ENCODE measurements at regions not wholly inside any gene's neighbourhood (a gene's known extent, or its start where the extent isn't known, plus 50 kb on each side); places are given as distances from the start of the nearest gene placed in this dataset.
"Not testable (repeated sequence)": the region's sequence is repeated elsewhere in the genome, so short reads cannot be mapped to it uniquely, and the experiment has no call there.

DNA sequence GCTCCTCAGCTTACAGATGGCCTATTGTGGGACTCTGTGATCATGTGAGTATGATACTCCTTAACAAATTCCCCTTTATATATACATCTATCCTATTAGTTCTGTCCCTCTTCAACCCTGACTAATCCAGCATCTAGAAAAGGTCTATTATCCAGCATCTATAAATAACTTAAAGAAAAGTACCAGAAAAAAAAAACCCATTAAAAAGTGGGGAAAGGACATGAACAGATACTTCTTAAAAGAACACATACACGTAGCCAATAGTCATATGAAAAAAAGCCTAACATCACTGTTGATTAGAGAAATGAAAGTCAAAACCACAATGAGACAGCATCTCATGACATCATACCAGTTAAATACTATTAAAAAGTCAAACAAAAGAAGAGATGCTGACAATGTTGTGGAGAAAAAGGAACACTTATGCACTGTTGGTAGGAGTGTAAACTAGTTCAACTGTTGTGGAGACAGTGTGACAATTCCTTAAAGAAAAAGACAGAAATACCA is 549.5 kb upstream of the GRM3 start:
- no peak for DNase-seq (ENCODE audit: low spot score)
- H3K27ac ChIP-seq (ENCODE audit: low read depth in 1 of 2, low read length in 2 of 2), result no peak overlapping the region
- TF ChIP-seq, protein P1, sequence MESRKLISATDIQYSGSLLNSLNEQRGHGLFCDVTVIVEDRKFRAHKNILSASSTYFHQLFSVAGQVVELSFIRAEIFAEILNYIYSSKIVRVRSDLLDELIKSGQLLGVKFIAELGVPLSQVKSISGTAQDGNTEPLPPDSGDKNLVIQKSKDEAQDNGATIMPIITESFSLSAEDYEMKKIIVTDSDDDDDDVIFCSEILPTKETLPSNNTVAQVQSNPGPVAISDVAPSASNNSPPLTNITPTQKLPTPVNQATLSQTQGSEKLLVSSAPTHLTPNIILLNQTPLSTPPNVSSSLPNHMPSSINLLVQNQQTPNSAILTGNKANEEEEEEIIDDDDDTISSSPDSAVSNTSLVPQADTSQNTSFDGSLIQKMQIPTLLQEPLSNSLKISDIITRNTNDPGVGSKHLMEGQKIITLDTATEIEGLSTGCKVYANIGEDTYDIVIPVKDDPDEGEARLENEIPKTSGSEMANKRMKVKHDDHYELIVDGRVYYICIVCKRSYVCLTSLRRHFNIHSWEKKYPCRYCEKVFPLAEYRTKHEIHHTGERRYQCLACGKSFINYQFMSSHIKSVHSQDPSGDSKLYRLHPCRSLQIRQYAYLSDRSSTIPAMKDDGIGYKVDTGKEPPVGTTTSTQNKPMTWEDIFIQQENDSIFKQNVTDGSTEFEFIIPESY (IDR thresholded peaks at IDR 0.05), result no peak
- no peak overlapping the region for H3K9ac ChIP-seq (ENCODE audit: low read depth in 1 of 2, low read length in 2 of 2)
- peaks cover 0 to 6% (median 3%) of the 10 kb centered on the region in 4 donors for H3K9me3 ChIP-seq (ENCODE audit: control insufficient read depth in 4 of 4, low read length in 3 of 4)
- no peaks in the 10 kb centered on the region for H3K36me3 ChIP-seq (ENCODE audit: control insufficient read depth in 4 of 4, insufficient read depth in 3 of 4, low read depth in 1 of 4, low read length in 3 of 4)
- H3K27me3 ChIP-seq (ENCODE audit: control insufficient read depth in 4 of 4, insufficient read depth in 4 of 4, low read length in 3 of 4), result no peaks in the 10 kb centered on the region
- no peaks in the 10 kb centered on the region for H3K4me1 ChIP-seq (ENCODE audit: control insufficient read depth in 4 of 4, insufficient read depth in 4 of 4, low read length in 3 of 4)
- WGBS, result 42% methylated on average over 1 of the region's 1 CpG
- no peak overlapping the region for H3K4me3 ChIP-seq (ENCODE audit: low read depth in 1 of 3, low read length in 3 of 3)

- Histone ChIP-seq H3K4me3 (ENCODE audit: low read depth in 1 of 3, low read length in 3 of 3) (no peak overlapping the region), H3K9me3 (ENCODE audit: control insufficient read depth in 4 of 4, low read length in 3 of 4) (peaks cover 0 to 17% (median 3%) of the 10 kb centered on the region in 4 donors), H3K27me3 (ENCODE audit: control insufficient read depth in 4 of 4, insufficient read depth in 4 of 4, low read length in 3 of 4) (peaks cover 0 to 3% (median 0%) of the 10 kb centered on the region in 4 donors), H3K9ac (ENCODE audit: low read depth in 1 of 2, low read length in 2 of 2) (no peak overlapping the region), H3K36me3 (ENCODE audit: control insufficient read depth in 4 of 4, insufficient read depth in 3 of 4, low read depth in 1 of 4, low read length in 3 of 4) (no peaks in the 10 kb centered on the region), H3K4me1 (ENCODE audit: control insufficient read depth in 4 of 4, insufficient read depth in 4 of 4, low read length in 3 of 4) (no peaks in the 10 kb centered on the region), H3K27ac (ENCODE audit: low read depth in 1 of 2, low read length in 2 of 2) (no peak overlapping the region)
- WGBS, result 35% methylated on average over 1 of the region's 1 CpG
- DNase-seq (ENCODE audit: low spot score), result no peak
- no peak for TF ChIP-seq FOXA2 (IDR thresholded peaks at IDR 0.05)
- TF ChIP-seq JUND (IDR thresholded peaks at IDR 0.05), result no peak
- no peak for TF ChIP-seq MAX (IDR thresholded peaks at IDR 0.05)
- TF ChIP-seq GABPA (IDR thresholded peaks at IDR 0.05 in 1 of 2, conservative IDR thresholded peaks at IDR 0.05 in 1 of 2), result no peak
- no peak for TF ChIP-seq EGR1 (IDR thresholded peaks at IDR 0.05; ENCODE audit: low read depth in 2 of 2)
- TF ChIP-seq, protein P1 (IDR thresholded peaks at IDR 0.05), result no peak
- TF ChIP-seq, protein P2, sequence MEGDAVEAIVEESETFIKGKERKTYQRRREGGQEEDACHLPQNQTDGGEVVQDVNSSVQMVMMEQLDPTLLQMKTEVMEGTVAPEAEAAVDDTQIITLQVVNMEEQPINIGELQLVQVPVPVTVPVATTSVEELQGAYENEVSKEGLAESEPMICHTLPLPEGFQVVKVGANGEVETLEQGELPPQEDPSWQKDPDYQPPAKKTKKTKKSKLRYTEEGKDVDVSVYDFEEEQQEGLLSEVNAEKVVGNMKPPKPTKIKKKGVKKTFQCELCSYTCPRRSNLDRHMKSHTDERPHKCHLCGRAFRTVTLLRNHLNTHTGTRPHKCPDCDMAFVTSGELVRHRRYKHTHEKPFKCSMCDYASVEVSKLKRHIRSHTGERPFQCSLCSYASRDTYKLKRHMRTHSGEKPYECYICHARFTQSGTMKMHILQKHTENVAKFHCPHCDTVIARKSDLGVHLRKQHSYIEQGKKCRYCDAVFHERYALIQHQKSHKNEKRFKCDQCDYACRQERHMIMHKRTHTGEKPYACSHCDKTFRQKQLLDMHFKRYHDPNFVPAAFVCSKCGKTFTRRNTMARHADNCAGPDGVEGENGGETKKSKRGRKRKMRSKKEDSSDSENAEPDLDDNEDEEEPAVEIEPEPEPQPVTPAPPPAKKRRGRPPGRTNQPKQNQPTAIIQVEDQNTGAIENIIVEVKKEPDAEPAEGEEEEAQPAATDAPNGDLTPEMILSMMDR (IDR thresholded peaks at IDR 0.05; ENCODE audit: low read depth, low read length, missing input control), result no peak
- no peak for TF ChIP-seq HNF4G (IDR thresholded peaks at IDR 0.05)
- TF ChIP-seq NR2F2 (IDR thresholded peaks at IDR 0.05), result no peak
- no peak for TF ChIP-seq FOXA1 (IDR thresholded peaks at IDR 0.05)
Observed at GRCh38 chr7:86091369-86091768, 552.3 kb upstream of the GRM3 start.

DNA sequence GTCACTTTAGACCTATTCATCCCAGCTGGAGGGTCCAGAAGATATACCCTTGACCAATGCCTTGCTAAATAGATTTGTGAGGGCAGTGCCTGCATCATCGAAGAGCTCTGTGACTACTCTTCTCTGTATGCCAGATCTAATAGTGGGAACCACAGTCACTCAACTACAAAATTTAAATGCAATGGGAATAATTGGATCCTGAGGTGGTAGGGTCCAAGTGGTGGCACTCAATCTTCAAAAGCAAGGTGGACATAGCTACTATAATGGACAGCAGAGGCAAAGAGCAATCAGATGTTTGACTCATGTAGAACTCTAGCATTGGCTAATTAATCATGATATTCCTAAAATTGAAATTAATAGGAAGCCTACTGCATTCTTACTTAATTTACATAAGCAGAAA is 554.3 kb upstream of the GRM3 start:
- peaks cover 0 to 17% (median 3%) of the 10 kb centered on the region in 4 donors for H3K9me3 ChIP-seq (ENCODE audit: control insufficient read depth in 4 of 4, low read length in 3 of 4)
- DNase-seq (ENCODE audit: low spot score), result no peak
- H3K27ac ChIP-seq (ENCODE audit: low read depth in 1 of 2, low read length in 2 of 2), result no peak overlapping the region
- no peaks in the 10 kb centered on the region for H3K36me3 ChIP-seq (ENCODE audit: control insufficient read depth in 4 of 4, insufficient read depth in 3 of 4, low read depth in 1 of 4, low read length in 3 of 4)
- H3K27me3 ChIP-seq (ENCODE audit: control insufficient read depth in 4 of 4, insufficient read depth in 4 of 4, low read length in 3 of 4), result peaks cover 0 to 3% (median 0%) of the 10 kb centered on the region in 4 donors
- TF ChIP-seq GABPA (IDR thresholded peaks at IDR 0.05 in 1 of 2, conservative IDR thresholded peaks at IDR 0.05 in 1 of 2) (no peak), HNF4G (IDR thresholded peaks at IDR 0.05) (no peak), HNF4A (conservative IDR thresholded peaks at IDR 0.05) (no peak), EGR1 (IDR thresholded peaks at IDR 0.05; ENCODE audit: low read depth in 2 of 2) (no peak)
- TF ChIP-seq, protein P3, sequence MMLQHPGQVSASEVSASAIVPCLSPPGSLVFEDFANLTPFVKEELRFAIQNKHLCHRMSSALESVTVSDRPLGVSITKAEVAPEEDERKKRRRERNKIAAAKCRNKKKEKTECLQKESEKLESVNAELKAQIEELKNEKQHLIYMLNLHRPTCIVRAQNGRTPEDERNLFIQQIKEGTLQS (IDR thresholded peaks at IDR 0.05), result no peak
- H3K4me3 ChIP-seq (ENCODE audit: low read depth in 1 of 3, low read length in 3 of 3), result no peak overlapping the region
- no peak overlapping the region for H3K9ac ChIP-seq (ENCODE audit: low read depth in 1 of 2, low read length in 2 of 2)
- WGBS, result 75% methylated on average over 1 of the region's 1 CpG
- H3K4me1 ChIP-seq (ENCODE audit: control insufficient read depth in 4 of 4, insufficient read depth in 4 of 4, low read length in 3 of 4), result no peaks in the 10 kb centered on the region

- WGBS, result 84% methylated on average over 1 of the region's 1 CpG
Observed at GRCh38 chr7:86064572-86064971, 579.1 kb upstream of the GRM3 start.

More at GRCh38 chr7:86064572-86064971, 579.1 kb upstream of the GRM3 start:
- DNase-seq (ENCODE audit: low spot score); H3K27me3 ChIP-seq (ENCODE audit: control insufficient read depth in 4 of 4, insufficient read depth in 4 of 4, low read length in 3 of 4); H3K36me3 ChIP-seq (ENCODE audit: control insufficient read depth in 4 of 4, insufficient read depth in 3 of 4, low read depth in 1 of 4, low read length in 3 of 4); H3K4me1 ChIP-seq (ENCODE audit: control insufficient read depth in 4 of 4, insufficient read depth in 4 of 4, low read length in 3 of 4); H3K27ac ChIP-seq (ENCODE audit: low read depth in 1 of 2, low read length in 2 of 2); H3K9ac ChIP-seq (ENCODE audit: low read depth in 1 of 2, low read length in 2 of 2); H3K9me3 ChIP-seq (ENCODE audit: control insufficient read depth in 4 of 4, low read length in 3 of 4); H3K4me3 ChIP-seq (ENCODE audit: low read depth in 1 of 3, low read length in 3 of 3): not testable (repeated sequence)

All from liver (tissue), 8 donors.